ENCODE measurements at regions not wholly inside any gene's neighbourhood (a gene's known extent, or its start where the extent isn't known, plus 50 kb on each side); places are given as distances from the start of the nearest gene placed in this dataset.

DNA sequence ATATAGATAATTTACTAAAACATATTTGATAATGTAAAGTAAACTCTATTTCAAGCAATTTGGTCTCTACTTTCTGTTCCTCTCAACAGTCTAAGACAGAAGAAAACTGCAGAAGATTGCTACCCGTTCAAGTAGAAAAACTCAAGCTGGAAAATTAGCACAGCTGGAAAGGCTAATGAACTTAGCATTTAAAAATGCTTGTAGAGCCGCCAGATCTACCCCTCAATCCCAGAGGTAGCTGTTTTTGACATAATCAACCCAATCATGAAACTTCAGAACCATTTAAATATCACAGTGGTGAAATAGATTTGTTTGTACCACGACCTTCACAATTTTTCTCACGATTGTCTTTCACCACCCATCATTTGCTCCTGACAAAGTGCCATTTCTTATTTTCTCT is 479.5 kb downstream of the SPRY1 start:
- Histone ChIP-seq H3K4me3 (ENCODE audit: low read length) (no peak overlapping the region), H3K9me3 (replicated peaks; ENCODE audit: control insufficient read depth, low read depth, low read length) (no peaks in the 10 kb centered on the region), H3K36me3 (ENCODE audit: control insufficient read depth, insufficient read depth, low read length) (no peaks in the 10 kb centered on the region), H3K27ac (ENCODE audit: low read length) (peak overlapping the region; percentile 79), H3K4me1 (ENCODE audit: control insufficient read depth, insufficient read depth, low read length) (peaks cover 13% of the 10 kb centered on the region), H3K27me3 (ENCODE audit: control insufficient read depth, insufficient read depth, low read length) (no peaks in the 10 kb centered on the region)
- WGBS (ENCODE audit: insufficient coverage) = no CpG with 5 or more reads among the region's 4 CpGs
- peak; percentile 65 for DNase-seq

- H3K36me3 ChIP-seq (ENCODE audit: control insufficient read depth, insufficient read depth, low read length) = no peaks in the 10 kb centered on the region
- no peak overlapping the region for H3K4me3 ChIP-seq (ENCODE audit: low read length)
- H3K4me1 ChIP-seq (ENCODE audit: control insufficient read depth, insufficient read depth, low read length) = peaks cover 9% of the 10 kb centered on the region
- peak; percentile 80 for DNase-seq
- no peaks in the 10 kb centered on the region for H3K27me3 ChIP-seq (ENCODE audit: control insufficient read depth, insufficient read depth, low read length)
- peak overlapping the region; percentile 79 for H3K27ac ChIP-seq (ENCODE audit: low read length)
- no CpG with 5 or more reads among the region's 2 CpGs for WGBS (ENCODE audit: insufficient coverage)
- no peaks in the 10 kb centered on the region for H3K9me3 ChIP-seq (replicated peaks; ENCODE audit: control insufficient read depth, low read depth, low read length)
Measured at GRCh38 chr4:123876671-123877101, 480.1 kb downstream of the SPRY1 start.

- Histone ChIP-seq H3K27ac (ENCODE audit: low read length) (peak overlapping the region; percentile 79), H3K36me3 (ENCODE audit: control insufficient read depth, insufficient read depth, low read length) (no peaks in the 10 kb centered on the region), H3K4me3 (ENCODE audit: low read length) (no peak overlapping the region), H3K4me1 (ENCODE audit: control insufficient read depth, insufficient read depth, low read length) (peaks cover 9% of the 10 kb centered on the region), H3K9me3 (replicated peaks; ENCODE audit: control insufficient read depth, low read depth, low read length) (no peaks in the 10 kb centered on the region), H3K27me3 (ENCODE audit: control insufficient read depth, insufficient read depth, low read length) (no peaks in the 10 kb centered on the region)
- no peak for DNase-seq
- no CpG with 5 or more reads among the region's 3 CpGs for WGBS (ENCODE audit: insufficient coverage)
Measured at GRCh38 chr4:123877551-123877950, 481.0 kb downstream of the SPRY1 start.

DNA sequence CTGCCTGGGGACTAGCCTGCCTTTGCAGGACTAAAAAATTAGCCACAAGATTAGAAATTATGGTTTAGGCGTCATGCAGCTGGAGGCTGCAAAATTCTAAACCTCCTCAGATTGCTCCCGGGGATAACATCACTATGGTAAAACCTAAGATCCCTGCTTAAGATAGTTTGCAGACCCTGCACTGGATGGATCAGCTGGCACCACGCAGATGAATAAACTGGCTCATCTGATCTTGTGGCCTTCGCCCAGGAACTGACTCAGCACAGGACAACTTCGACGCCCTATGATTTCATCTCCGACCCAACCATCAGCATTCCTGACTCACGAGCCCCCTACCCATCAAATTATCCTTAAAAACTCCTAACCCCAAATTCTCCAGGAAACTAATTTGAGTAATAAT is 482.4 kb downstream of the SPRY1 start:
- H3K4me1 ChIP-seq (ENCODE audit: control insufficient read depth, insufficient read depth, low read length) = peaks cover 9% of the 10 kb centered on the region
- H3K27ac ChIP-seq (ENCODE audit: low read length) = no peak overlapping the region
- H3K4me3 ChIP-seq (ENCODE audit: low read length) = no peak overlapping the region
- DNase-seq = no peak
- no peaks in the 10 kb centered on the region for H3K9me3 ChIP-seq (replicated peaks; ENCODE audit: control insufficient read depth, low read depth, low read length)
- no peaks in the 10 kb centered on the region for H3K27me3 ChIP-seq (ENCODE audit: control insufficient read depth, insufficient read depth, low read length)
- H3K36me3 ChIP-seq (ENCODE audit: control insufficient read depth, insufficient read depth, low read length) = no peaks in the 10 kb centered on the region
- 88% methylated on average over 4 of the region's 8 CpGs for WGBS (ENCODE audit: insufficient coverage)

DNA sequence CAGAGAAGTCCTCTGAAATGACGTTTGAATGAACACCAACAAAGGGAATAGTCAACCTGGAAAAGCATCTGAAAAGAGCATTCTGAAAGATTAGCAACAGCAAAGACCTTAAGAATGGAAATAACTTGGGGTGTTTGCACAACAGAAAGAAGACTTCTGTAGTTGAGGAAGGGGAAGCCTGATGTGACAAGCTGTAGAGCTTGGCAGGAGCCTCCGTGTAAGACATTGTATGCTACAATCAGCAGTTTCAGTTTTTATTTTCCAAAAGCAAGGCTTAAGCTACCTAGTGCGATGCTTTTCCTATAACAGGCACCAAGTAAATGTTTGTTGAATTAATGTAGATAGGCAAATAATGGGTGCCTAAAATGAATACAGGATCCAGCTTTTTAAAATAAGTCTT is 484.0 kb downstream of the SPRY1 start:
- no peaks in the 10 kb centered on the region for H3K36me3 ChIP-seq (ENCODE audit: control insufficient read depth, insufficient read depth, low read length)
- H3K27me3 ChIP-seq (ENCODE audit: control insufficient read depth, insufficient read depth, low read length) = no peaks in the 10 kb centered on the region
- H3K4me1 ChIP-seq (ENCODE audit: control insufficient read depth, insufficient read depth, low read length) = peaks cover 9% of the 10 kb centered on the region
- H3K9me3 ChIP-seq (replicated peaks; ENCODE audit: control insufficient read depth, low read depth, low read length) = peaks cover 9% of the 10 kb centered on the region
- no peak overlapping the region for H3K4me3 ChIP-seq (ENCODE audit: low read length)
- WGBS (ENCODE audit: insufficient coverage) = 38% methylated on average over 1 of the region's 3 CpGs
- no peak for DNase-seq
- no peak overlapping the region for H3K27ac ChIP-seq (ENCODE audit: low read length)

GRCh38 chr4:123884922-123885321 is 488.3 kb downstream of the SPRY1 start:
- H3K9me3 ChIP-seq (replicated peaks; ENCODE audit: control insufficient read depth, low read depth, low read length) = peaks cover 9% of the 10 kb centered on the region
- no CpG with 5 or more reads among the region's 6 CpGs for WGBS (ENCODE audit: insufficient coverage)
- no peak overlapping the region for H3K4me3 ChIP-seq (ENCODE audit: low read length)
- H3K27ac ChIP-seq (ENCODE audit: low read length) = no peak overlapping the region
- DNase-seq = no peak
- no peaks in the 10 kb centered on the region for H3K27me3 ChIP-seq (ENCODE audit: control insufficient read depth, insufficient read depth, low read length)
- no peaks in the 10 kb centered on the region for H3K36me3 ChIP-seq (ENCODE audit: control insufficient read depth, insufficient read depth, low read length)
- H3K4me1 ChIP-seq (ENCODE audit: control insufficient read depth, insufficient read depth, low read length) = no peaks in the 10 kb centered on the region

DNA sequence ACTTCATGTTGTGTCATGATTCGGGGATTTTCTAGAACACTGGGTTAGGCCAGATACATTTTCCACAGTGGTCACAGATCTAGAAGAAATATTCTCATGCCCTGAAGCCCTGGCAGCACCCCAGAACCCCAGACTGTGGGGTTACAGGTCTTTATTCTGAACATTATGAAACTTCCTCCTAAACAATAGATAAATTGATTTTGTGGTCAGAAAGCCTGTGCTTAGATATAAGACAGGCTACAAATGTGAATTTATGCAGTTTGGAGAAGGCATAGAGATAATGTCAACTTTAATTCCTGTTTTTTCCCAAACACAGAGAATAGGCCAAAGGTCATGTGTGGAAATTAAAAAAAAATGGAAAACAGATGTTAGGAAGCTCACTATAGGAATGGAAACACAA is 492.9 kb downstream of the SPRY1 start:
- DNase-seq = peak; percentile 78
- Histone ChIP-seq H3K4me1 (ENCODE audit: control insufficient read depth, insufficient read depth, low read length) (peaks cover 4% of the 10 kb centered on the region), H3K4me3 (ENCODE audit: low read length) (no peak overlapping the region), H3K9me3 (replicated peaks; ENCODE audit: control insufficient read depth, low read depth, low read length) (peaks cover 6% of the 10 kb centered on the region), H3K27ac (ENCODE audit: low read length) (peak overlapping the region; percentile 62), H3K36me3 (ENCODE audit: control insufficient read depth, insufficient read depth, low read length) (no peaks in the 10 kb centered on the region), H3K27me3 (ENCODE audit: control insufficient read depth, insufficient read depth, low read length) (no peaks in the 10 kb centered on the region)
- WGBS (ENCODE audit: insufficient coverage) = no CpG with 5 or more reads among the region's 1 CpG

DNA sequence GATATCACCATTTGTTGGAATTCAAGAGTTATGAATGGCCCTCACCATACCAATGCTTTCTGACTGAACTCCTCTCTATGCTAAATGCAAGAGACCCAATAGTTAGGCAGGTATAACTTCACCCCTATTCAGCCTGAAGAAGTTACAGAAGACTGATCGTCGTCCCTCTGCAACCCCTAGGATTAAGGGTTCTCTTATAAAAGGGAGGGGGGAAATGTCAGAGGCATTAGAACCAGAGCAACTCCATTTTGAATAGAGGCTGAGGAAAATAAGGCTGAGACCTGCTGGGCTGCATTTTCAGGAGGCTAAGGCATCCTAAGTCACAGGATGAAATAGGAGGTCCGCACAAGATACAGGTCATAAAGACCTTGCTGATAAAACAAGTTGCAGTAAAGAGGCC is 494.3 kb downstream of the SPRY1 start:
- H3K9me3 ChIP-seq (replicated peaks; ENCODE audit: control insufficient read depth, low read depth, low read length) = peaks cover 2% of the 10 kb centered on the region
- no peak for DNase-seq
- WGBS (ENCODE audit: insufficient coverage) = 100% methylated on average over 1 of the region's 3 CpGs
- H3K36me3 ChIP-seq (ENCODE audit: control insufficient read depth, insufficient read depth, low read length) = no peaks in the 10 kb centered on the region
- H3K4me1 ChIP-seq (ENCODE audit: control insufficient read depth, insufficient read depth, low read length) = peaks cover 6% of the 10 kb centered on the region
- H3K27ac ChIP-seq (ENCODE audit: low read length) = no peak overlapping the region
- no peak overlapping the region for H3K4me3 ChIP-seq (ENCODE audit: low read length)
- H3K27me3 ChIP-seq (ENCODE audit: control insufficient read depth, insufficient read depth, low read length) = no peaks in the 10 kb centered on the region

- Histone ChIP-seq H3K27ac (ENCODE audit: low read length) (no peak overlapping the region), H3K4me1 (ENCODE audit: control insufficient read depth, insufficient read depth, low read length) (peaks cover 6% of the 10 kb centered on the region), H3K9me3 (replicated peaks; ENCODE audit: control insufficient read depth, low read depth, low read length) (peaks cover 2% of the 10 kb centered on the region), H3K27me3 (ENCODE audit: control insufficient read depth, insufficient read depth, low read length) (no peaks in the 10 kb centered on the region), H3K4me3 (ENCODE audit: low read length) (no peak overlapping the region), H3K36me3 (ENCODE audit: control insufficient read depth, insufficient read depth, low read length) (no peaks in the 10 kb centered on the region)
- DNase-seq = no peak
- no CpG with 5 or more reads among the region's 3 CpGs for WGBS (ENCODE audit: insufficient coverage)
Measured at GRCh38 chr4:123891881-123892280, 495.3 kb downstream of the SPRY1 start.

GRCh38 chr4:123892368-123892976 is 495.9 kb downstream of the SPRY1 start:
- peak overlapping the region; percentile 77 for H3K27ac ChIP-seq (ENCODE audit: low read length)
- peaks cover 2% of the 10 kb centered on the region for H3K9me3 ChIP-seq (replicated peaks; ENCODE audit: control insufficient read depth, low read depth, low read length)
- no CpG with 5 or more reads among the region's 4 CpGs for WGBS (ENCODE audit: insufficient coverage)
- DNase-seq = no peak
- no peaks in the 10 kb centered on the region for H3K36me3 ChIP-seq (ENCODE audit: control insufficient read depth, insufficient read depth, low read length)
- no peaks in the 10 kb centered on the region for H3K27me3 ChIP-seq (ENCODE audit: control insufficient read depth, insufficient read depth, low read length)
- no peak overlapping the region for H3K4me3 ChIP-seq (ENCODE audit: low read length)
- H3K4me1 ChIP-seq (ENCODE audit: control insufficient read depth, insufficient read depth, low read length) = peaks cover 6% of the 10 kb centered on the region

Data from muscle of leg (tissue), 3 donors.